ENCODE measurements at regions not wholly inside any gene's neighbourhood (a gene's known extent, or its start where the extent isn't known, plus 50 kb on each side); places are given as distances from the start of the nearest gene placed in this dataset.
"Not testable (repeated sequence)": the region's sequence is repeated elsewhere in the genome, so short reads cannot be mapped to it uniquely, and the experiment has no call there.

DNA sequence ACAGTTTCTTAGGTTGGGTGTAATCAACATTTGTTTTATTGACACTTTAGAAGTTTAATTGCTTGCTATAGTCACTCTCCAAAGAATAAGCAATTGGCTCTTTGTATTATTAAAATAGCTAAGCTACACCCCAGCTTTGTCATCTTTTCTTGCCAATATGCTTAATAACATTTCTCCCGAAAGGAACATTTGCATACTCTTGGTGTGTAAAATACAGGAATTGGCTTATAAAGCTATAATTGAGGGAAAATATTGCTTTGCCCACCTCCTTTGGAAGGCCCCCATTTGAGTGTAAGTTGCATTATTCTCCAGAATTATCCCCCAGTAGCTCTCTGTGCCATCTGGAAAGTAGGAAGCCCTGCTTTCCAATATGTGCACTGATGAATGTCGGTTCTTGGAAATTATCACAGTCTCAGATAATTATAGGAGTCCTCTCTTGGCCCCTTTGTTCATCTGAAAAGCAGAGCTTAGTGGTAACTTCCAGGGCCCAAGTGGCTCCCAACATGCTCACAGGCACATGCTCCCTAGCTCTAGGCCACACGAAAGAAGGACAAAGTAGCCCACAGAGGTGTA is 92.4 kb upstream of the B3GAT2 start:
- DNase-seq, result no peak
- intact Hi-C loops (cut with DNase I), result no loop called here

GRCh38 chr6:71053475-71053874 is 96.6 kb upstream of the B3GAT2 start:
- no peak for DNase-seq
- intact Hi-C loops (cut with DNase I), result no loop called here

DNA sequence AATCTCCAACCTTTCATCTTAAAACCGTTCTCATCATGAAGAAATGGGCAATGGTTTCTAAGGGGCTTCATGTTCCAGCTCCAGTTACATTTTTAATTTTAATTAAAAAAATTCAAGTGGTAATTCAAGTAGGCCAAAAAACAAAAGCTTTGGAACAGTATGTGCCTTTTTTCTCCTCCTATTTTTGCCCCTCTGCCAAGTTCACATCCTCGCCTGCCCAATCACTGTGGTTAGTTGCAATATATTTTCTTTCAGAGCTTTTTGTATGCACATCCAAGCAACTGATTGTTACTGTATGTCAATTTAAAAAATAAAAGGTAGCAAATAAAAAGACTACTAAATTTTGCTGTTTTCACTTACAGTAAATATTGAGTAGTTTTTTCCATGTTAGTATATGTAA is 99.8 kb upstream of the B3GAT2 start:
- intact Hi-C loops (cut with DNase I), result no loop called here
- DNase-seq, result no peak

DNA sequence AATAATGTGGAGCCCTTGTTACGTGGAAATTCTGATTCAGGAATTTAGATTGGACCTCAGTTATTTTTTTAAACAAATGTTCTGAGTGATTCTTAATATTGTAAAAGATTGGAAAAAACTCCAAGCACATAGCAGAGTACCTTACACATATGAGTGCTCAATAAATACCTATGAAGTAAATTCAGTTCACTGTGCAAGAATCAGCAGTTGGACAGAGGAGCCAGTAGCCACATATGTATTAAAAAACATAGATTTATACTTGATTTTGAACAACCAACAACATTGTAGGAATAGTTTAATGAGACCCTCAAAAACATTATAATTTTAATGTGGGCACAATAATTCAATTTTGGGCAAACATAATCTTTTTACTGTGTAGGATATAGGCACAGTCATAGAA is 109.3 kb upstream of the B3GAT2 start:
- intact Hi-C loops (cut with DNase I), result no loop called here
- DNase-seq, result no peak

DNA sequence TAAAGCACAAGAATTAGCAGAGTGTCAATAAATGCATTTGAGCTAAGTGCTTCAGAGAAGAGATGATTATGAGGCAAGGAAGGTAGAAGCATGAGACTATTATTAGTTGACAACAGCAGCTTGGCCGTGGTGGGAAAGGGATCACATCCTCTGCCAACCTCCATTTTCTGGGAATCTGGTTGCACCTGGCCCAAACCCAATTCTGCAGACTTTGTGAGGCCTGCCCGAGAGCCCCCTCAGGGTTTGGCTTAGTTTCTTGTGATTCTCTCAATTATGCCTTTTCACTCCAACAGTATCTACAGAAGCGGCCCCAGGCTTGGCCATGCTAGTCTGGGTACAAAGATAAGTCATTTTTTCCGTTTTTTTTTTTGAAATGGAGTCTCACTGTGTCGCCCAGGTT is 111.0 kb upstream of the B3GAT2 start:
- intact Hi-C loops (cut with DNase I), result no loop called here
- DNase-seq, result no peak

DNA sequence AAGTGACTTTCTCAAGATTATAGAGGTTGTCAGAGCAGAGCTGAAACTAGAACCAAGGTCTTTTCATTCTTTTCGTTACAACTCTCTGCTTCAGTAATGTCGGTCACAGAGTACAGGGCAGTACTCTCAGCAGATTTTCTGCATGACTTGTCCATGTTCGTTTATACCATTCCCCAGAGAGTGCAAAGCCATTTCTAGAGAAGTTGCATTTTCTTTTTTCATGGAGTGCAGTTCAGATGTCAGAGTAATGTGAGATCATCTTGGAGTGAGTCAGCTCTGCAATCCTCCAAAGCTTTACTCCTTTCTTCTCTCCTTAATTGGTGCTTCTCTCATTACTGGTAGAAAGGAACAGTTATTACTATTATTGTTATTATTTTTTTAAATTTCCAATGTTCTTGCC is 115.6 kb upstream of the B3GAT2 start:
- no peak for DNase-seq
- intact Hi-C loops (cut with DNase I), result no loop called here

- intact Hi-C loops (cut with DNase I), result no loop called here
Observed at GRCh38 chr6:71077655-71078054, 120.8 kb upstream of the B3GAT2 start.

GRCh38 chr6:71079677-71080076 is 122.8 kb upstream of the B3GAT2 start:
- no peak for DNase-seq
- intact Hi-C loops (cut with DNase I), result no loop called here

More at GRCh38 chr6:71077655-71078054, 120.8 kb upstream of the B3GAT2 start:
- DNase-seq, result no peak

DNA sequence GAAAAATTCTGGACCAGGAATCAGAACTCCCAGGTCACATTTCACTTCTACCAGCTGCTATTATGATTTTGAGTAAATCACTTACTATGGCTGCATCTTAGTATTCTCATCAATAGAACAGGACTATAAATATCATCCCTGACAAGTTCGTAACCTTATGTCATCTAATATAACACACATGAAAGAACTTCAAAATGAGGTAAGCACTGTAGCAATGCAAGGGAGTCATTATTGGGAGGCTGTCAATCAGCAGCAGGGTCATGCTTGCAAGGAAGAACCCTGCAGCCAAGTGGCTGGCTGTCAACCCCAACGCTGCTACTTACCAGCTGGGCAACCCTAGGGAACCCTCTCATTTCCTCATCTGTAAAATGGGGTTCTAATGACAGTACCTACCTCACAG is 123.3 kb upstream of the B3GAT2 start:
- intact Hi-C loops (cut with DNase I), result no loop called here
- no peak for DNase-seq

GRCh38 chr6:71080826-71081225 is 124.0 kb upstream of the B3GAT2 start:
- intact Hi-C loops (cut with DNase I), result no loop called here
- no peak for DNase-seq

DNA sequence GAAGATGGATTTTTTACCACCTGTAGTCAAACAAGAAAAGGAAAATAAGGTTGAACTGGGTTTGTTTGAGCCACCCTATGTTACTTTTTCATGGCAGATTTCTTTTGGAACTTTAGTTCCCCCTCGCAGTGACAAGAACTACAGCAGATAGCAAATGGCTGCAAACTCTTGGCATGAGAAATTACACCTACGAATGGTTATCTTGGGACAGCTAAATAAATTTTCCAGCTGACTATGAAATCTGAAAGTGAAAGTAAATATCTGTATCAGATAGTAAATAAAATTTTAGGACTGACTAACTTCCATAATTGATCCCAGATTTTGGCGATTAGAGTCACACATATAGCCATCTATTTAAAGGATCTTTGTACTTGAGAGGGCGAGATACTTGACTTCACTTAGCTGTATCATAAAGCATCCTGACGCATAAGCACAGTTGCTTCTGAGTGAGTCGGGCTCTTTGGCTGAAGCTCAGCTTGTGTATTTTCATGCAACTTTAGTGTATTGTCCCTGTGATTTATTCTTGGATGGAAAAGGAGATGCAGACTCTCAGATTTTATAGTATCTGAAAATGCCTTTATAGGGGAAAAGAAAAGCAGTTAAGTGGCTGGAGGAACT is 125.3 kb upstream of the B3GAT2 start:
- intact Hi-C loops (cut with DNase I), result no loop called here
- DNase-seq, result no peak

GRCh38 chr6:71083308-71083820 is 126.5 kb upstream of the B3GAT2 start:
- DNase-seq, result no peak

GRCh38 chr6:71088166-71088565 is 131.3 kb upstream of the B3GAT2 start:
- intact Hi-C loops (cut with DNase I), result no loop called here
- DNase-seq, result no peak

More at GRCh38 chr6:71083308-71083820, 126.5 kb upstream of the B3GAT2 start:
- intact Hi-C loops (cut with DNase I), result no loop called here

DNA sequence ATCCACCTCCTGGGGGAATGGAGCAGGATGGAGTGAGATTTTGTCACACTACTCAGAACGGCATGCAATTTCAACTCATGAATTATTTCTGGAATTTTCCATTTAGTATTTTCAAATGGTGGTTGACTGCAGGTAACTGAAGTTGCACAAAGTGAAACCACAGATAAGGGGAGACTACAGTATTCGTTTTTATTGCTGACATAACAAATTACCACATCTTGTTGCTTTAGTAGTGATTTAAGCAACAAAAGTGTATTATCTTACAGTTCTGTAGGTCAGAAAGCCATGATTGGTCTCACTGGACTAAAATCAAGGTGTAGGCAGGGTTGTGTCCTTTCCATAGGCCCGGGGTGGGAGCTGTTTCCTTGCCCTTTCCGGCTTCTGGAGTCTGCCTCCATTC is 133.4 kb upstream of the B3GAT2 start:
- intact Hi-C loops (cut with DNase I), result no loop called here
- DNase-seq, result no peak

DNA sequence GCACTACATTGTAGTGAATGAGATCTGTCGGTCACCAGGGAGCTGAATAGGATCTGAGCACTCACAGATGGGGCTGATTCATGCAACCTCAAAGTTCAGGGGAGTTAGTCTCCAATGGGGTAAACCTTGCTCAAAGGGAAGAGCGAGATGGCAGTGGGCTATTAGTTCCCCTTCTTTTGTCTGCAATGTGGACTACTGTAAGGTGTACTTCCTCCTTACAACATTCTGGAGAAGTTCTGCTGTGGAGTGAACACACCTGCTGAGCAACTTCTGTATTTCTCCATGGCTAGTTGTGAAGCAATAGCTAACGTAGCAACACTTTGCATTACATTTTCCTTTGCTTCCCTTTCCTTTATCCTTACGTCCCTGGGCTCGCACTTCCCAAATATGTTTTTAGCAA is 134.3 kb upstream of the B3GAT2 start:
- DNase-seq, result no peak

GRCh38 chr6:71091956-71092355 is 135.1 kb upstream of the B3GAT2 start:
- intact Hi-C loops (cut with DNase I), result no loop called here
- no peak for DNase-seq

More for the DNA sequence above, 134.3 kb upstream of the B3GAT2 start:
- intact Hi-C loops (cut with DNase I), result no loop called here

DNA sequence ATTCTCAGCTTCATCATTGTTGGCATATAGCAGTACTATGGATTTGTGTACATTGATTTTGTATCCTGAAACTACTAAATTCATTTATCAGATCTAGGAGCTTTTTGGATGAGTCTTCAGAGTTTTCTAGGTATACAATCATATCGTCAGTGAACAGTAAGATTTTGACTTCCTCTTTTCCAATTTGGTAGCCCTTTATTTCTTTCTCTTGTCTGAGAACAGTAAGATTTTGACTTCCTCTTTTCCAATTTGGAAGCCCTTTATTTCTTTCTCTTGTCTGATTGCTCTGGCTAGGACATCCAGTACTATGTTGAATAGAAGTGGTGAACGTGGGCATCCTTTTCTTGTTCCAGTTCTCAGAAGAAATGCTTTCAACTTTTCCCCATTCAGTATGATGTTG is 140.4 kb upstream of the B3GAT2 start:
- DNase-seq, result not testable (repeated sequence)

GRCh38 chr6:71099649-71100048 is 142.8 kb upstream of the B3GAT2 start:
- intact Hi-C loops (cut with DNase I), result no loop called here
- no peak for DNase-seq

More for the DNA sequence above, 140.4 kb upstream of the B3GAT2 start:
- intact Hi-C loops (cut with DNase I), result not testable (repeated sequence)

DNA sequence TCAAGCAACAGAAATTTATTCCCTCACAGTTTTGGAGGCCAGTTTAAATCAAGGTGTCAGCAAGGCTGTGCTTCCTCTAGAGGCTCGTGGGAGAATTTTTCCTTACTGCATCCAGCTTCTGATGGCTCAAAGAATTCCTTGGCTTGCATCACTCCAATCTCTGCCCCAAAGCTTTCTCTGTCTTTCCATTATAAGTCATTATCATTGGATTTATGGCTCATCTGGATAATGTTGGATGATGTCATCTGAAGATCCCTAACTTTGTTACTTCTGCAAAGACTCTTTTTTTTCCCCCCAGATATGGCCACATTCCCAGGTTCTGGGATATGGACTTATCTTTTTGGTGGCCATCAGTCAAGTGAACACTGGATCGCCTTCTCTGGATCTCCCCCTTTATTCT is 146.3 kb upstream of the B3GAT2 start:
- DNase-seq, result no peak
- intact Hi-C loops (cut with DNase I), result no loop called here

GRCh38 chr6:71103641-71104040 is 146.8 kb upstream of the B3GAT2 start:
- intact Hi-C loops (cut with DNase I), result no loop called here
- no peak for DNase-seq

DNA sequence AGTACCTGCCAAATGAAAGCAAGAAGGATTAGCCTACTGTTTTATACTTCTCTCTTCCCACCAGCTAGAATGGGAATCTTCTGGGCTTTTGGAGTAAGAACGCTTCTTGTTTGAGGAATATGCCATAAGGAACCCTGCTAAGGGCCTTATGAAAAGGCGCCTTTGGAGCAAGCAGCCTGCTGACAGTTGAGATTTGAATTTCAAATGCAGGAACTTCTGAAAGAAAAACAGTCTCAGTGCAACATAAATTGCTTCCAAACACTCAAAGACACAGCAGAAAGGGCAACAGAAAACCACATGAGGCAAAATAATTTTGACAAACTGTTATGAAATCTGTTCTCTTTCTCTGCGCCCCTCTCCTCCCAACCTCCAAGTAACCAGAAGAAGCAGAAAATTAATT is 149.4 kb upstream of the B3GAT2 start:
- intact Hi-C loops (cut with DNase I), result no loop called here
- no peak for DNase-seq

GRCh38 chr6:71107911-71108420 is 151.1 kb upstream of the B3GAT2 start:
- intact Hi-C loops (cut with DNase I), result no loop called here
- no peak for DNase-seq

Data from posterior cingulate gyrus (tissue), 11 donors.